HUES48 (cell line): ENCODE measurements at regions not wholly inside any gene's neighbourhood (a gene's known extent, or its start where the extent isn't known, plus 50 kb on each side); places are given as distances from the start of the nearest gene placed in this dataset.

Experiments used
- H3K27ac ChIP-seq: one replicate; pipeline ENCODE4 v1.7.0; 2013; ENCODE audit warnings: low read depth, low read length, inconsistent platforms
- H3K27me3 ChIP-seq: 2 replicates; pipeline ENCODE4 v1.6.1; 2013; ENCODE audit warnings: mild to moderate bottlenecking, low read length; ENCODE audit not compliant: control insufficient read depth, insufficient read depth
- H3K36me3 ChIP-seq: 2 replicates; pipeline ENCODE4 v1.6.1; 2013; ENCODE audit warnings: low read length; ENCODE audit not compliant: control insufficient read depth, insufficient read depth
- H3K4me1 ChIP-seq: 2 replicates; pipeline ENCODE4 v1.6.1; 2013; ENCODE audit warnings: mild to moderate bottlenecking, low read length; ENCODE audit not compliant: control insufficient read depth, insufficient read depth
- H3K4me3 ChIP-seq: 2 replicates; pipeline ENCODE4 v1.5.1; 2013; ENCODE audit warnings: mild to moderate bottlenecking, low read depth, low read length
- H3K9ac ChIP-seq: 2 replicates; pipeline ENCODE4 v1.6.1; 2013; ENCODE audit warnings: mild to moderate bottlenecking, low read depth, low read length, moderate library complexity
- H3K9me3 ChIP-seq: 2 replicates; pipeline ENCODE4 v1.6.1; 2013; ENCODE audit warnings: low read length; ENCODE audit not compliant: control insufficient read depth, insufficient read depth

- H3K9ac ChIP-seq: no peak overlapping the region
- H3K4me1 ChIP-seq: no peaks in the 10 kb centered on the region; the same call in 1 of the 2 replicates
- no peaks in the 10 kb centered on the region for H3K36me3 ChIP-seq
- H3K4me3 ChIP-seq: no peak overlapping the region
- no peaks in the 10 kb centered on the region for H3K27me3 ChIP-seq
- H3K9me3 ChIP-seq: no peaks in the 10 kb centered on the region
- H3K27ac ChIP-seq: no peak overlapping the region
Observed at GRCh38 chr14:97603201-97603600, 806.0 kb downstream of the VRK1 start.

- H3K9me3 ChIP-seq: no peaks in the 10 kb centered on the region
- H3K9ac ChIP-seq: no peak overlapping the region
- no peak overlapping the region for H3K27ac ChIP-seq
- no peaks in the 10 kb centered on the region for H3K36me3 ChIP-seq
- H3K4me3 ChIP-seq: no peak overlapping the region
- H3K27me3 ChIP-seq: no peaks in the 10 kb centered on the region
- H3K4me1 ChIP-seq: no peaks in the 10 kb centered on the region; the same call in 1 of the 2 replicates
Observed at GRCh38 chr14:97604731-97605130, 807.5 kb downstream of the VRK1 start.

GRCh38 chr14:97618401-97618800 lies 821.2 kb downstream of the VRK1 start:
- no peaks in the 10 kb centered on the region for H3K27me3 ChIP-seq
- no peak overlapping the region for H3K27ac ChIP-seq
- H3K4me3 ChIP-seq: no peak overlapping the region
- H3K36me3 ChIP-seq: no peaks in the 10 kb centered on the region
- peaks cover 12% of the 10 kb centered on the region for H3K4me1 ChIP-seq
- H3K9me3 ChIP-seq: peaks cover 4% of the 10 kb centered on the region; the same call in 1 of the 2 replicates
- no peak overlapping the region for H3K9ac ChIP-seq

- H3K27me3 ChIP-seq: no peaks in the 10 kb centered on the region
- peaks cover 2% of the 10 kb centered on the region; the same call in 1 of the 2 replicates for H3K9me3 ChIP-seq
- H3K4me1 ChIP-seq: peaks cover 12% of the 10 kb centered on the region
- H3K9ac ChIP-seq: no peak overlapping the region
- no peak overlapping the region for H3K27ac ChIP-seq
- H3K36me3 ChIP-seq: no peaks in the 10 kb centered on the region
- H3K4me3 ChIP-seq: no peak overlapping the region
Observed at GRCh38 chr14:97618917-97619690, 821.9 kb downstream of the VRK1 start.

- H3K4me1 ChIP-seq: peaks cover 12% of the 10 kb centered on the region
- H3K27ac ChIP-seq: no peak overlapping the region
- H3K36me3 ChIP-seq: no peaks in the 10 kb centered on the region
- no peak overlapping the region for H3K9ac ChIP-seq
- H3K27me3 ChIP-seq: no peaks in the 10 kb centered on the region
- H3K4me3 ChIP-seq: no peak overlapping the region
- no peaks in the 10 kb centered on the region for H3K9me3 ChIP-seq
Observed at GRCh38 chr14:97620066-97620465, 822.9 kb downstream of the VRK1 start.

- H3K9me3 ChIP-seq: no peaks in the 10 kb centered on the region
- H3K4me3 ChIP-seq: no peak overlapping the region
- no peak overlapping the region for H3K27ac ChIP-seq
- no peaks in the 10 kb centered on the region for H3K36me3 ChIP-seq
- H3K9ac ChIP-seq: no peak overlapping the region
- H3K4me1 ChIP-seq: peaks cover 6% of the 10 kb centered on the region; the same call in 1 of the 2 replicates
- no peaks in the 10 kb centered on the region for H3K27me3 ChIP-seq
Observed at GRCh38 chr14:97624985-97625384, 827.8 kb downstream of the VRK1 start.

- H3K9ac ChIP-seq: no peak overlapping the region
- no peak overlapping the region for H3K27ac ChIP-seq
- H3K36me3 ChIP-seq: no peaks in the 10 kb centered on the region
- H3K4me1 ChIP-seq: peaks cover 6% of the 10 kb centered on the region; the same call in 1 of the 2 replicates
- H3K27me3 ChIP-seq: no peaks in the 10 kb centered on the region
- H3K9me3 ChIP-seq: no peaks in the 10 kb centered on the region
- no peak overlapping the region for H3K4me3 ChIP-seq
Observed at GRCh38 chr14:97625477-97625876, 828.3 kb downstream of the VRK1 start.

GRCh38 chr14:97626088-97626487 lies 828.9 kb downstream of the VRK1 start:
- H3K27me3 ChIP-seq: no peaks in the 10 kb centered on the region
- no peak overlapping the region for H3K9ac ChIP-seq
- H3K4me1 ChIP-seq: peaks cover 12% of the 10 kb centered on the region
- no peak overlapping the region for H3K27ac ChIP-seq
- no peaks in the 10 kb centered on the region for H3K9me3 ChIP-seq
- H3K4me3 ChIP-seq: no peak overlapping the region
- H3K36me3 ChIP-seq: no peaks in the 10 kb centered on the region

- peaks cover 53% of the 10 kb centered on the region for H3K4me1 ChIP-seq
- H3K4me3 ChIP-seq: no peak overlapping the region
- no peaks in the 10 kb centered on the region for H3K9me3 ChIP-seq
- H3K27me3 ChIP-seq: no peaks in the 10 kb centered on the region
- H3K36me3 ChIP-seq: no peaks in the 10 kb centered on the region
- H3K9ac ChIP-seq: no peak overlapping the region
- H3K27ac ChIP-seq: no peak overlapping the region
Observed at GRCh38 chr14:97630249-97630648, 833.1 kb downstream of the VRK1 start.

- Histone ChIP-seq H3K4me1 (peaks cover 67% of the 10 kb centered on the region), H3K27ac (no peak overlapping the region), H3K36me3 (no peaks in the 10 kb centered on the region), H3K9ac (no peak overlapping the region), H3K27me3 (no peaks in the 10 kb centered on the region), H3K4me3 (no peak overlapping the region), H3K9me3 (no peaks in the 10 kb centered on the region)
Observed at GRCh38 chr14:97633131-97633738, 836.1 kb downstream of the VRK1 start.

- Histone ChIP-seq H3K9me3 (no peaks in the 10 kb centered on the region), H3K4me1 (peaks cover 82% of the 10 kb centered on the region), H3K27me3 (no peaks in the 10 kb centered on the region), H3K27ac (no peak overlapping the region), H3K36me3 (no peaks in the 10 kb centered on the region), H3K9ac (no peak overlapping the region), H3K4me3 (no peak overlapping the region)
Observed at GRCh38 chr14:97634751-97635150, 837.6 kb downstream of the VRK1 start.
